ENCODE measurements at regions not wholly inside any gene's neighbourhood (a gene's known extent, or its start where the extent isn't known, plus 50 kb on each side); places are given as distances from the start of the nearest gene placed in this dataset.
"Not testable (repeated sequence)": the region's sequence is repeated elsewhere in the genome, so short reads cannot be mapped to it uniquely, and the experiment has no call there.

- DNase-seq: no peak
Observed at GRCh38 chr15:62324382-62324781, 159.3 kb upstream of the C2CD4B start.

DNA sequence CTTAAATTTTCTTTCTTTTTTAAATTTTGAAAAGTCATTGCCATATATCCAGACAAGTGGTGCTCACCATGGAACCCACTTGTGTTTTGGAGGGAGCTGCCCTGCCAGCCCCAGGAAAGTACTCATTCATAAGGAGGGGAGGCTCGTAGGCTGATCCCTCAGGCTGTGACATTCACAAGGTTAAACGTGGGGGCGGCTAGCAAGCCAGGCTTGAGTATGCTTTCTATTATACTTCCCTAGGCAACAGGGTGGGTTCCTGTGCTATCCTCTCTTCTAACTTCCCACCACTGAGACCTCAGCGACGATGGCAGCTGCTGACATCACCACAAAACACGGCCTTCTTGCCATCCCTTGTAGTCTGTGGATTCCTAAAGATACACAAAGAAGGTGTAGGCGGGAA, 160.5 kb upstream of the C2CD4B start:
- no peak for DNase-seq

GRCh38 chr15:62326460-62327011, 161.5 kb upstream of the C2CD4B start:
- DNase-seq: no peak

- no peak for DNase-seq
Observed at GRCh38 chr15:62327406-62327805, 162.3 kb upstream of the C2CD4B start.

GRCh38 chr15:62332472-62332871, 167.4 kb upstream of the C2CD4B start:
- DNase-seq: not testable (repeated sequence)

DNA sequence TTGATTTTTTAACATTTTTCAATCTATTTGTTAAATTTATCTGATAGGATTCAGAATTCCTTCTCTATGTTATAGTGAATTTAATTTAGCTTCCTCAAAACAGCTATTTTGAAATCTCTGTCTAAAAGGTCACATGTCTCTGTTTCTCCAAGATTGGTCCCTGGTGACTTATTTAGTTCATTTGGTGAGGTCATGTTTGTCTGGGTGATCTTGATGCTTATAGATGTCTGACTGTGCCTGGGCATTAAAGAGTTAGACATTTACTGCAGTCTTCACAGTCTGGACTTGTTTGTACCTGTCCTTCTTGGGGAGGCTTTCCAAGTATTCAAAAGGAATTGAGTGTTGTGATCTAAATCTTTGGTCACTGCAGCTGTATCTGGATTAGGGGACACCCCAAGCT, 169.5 kb upstream of the C2CD4B start:
- DNase-seq: no peak

- DNase-seq: no peak
Observed at GRCh38 chr15:62337934-62338333, 172.8 kb upstream of the C2CD4B start.

DNA sequence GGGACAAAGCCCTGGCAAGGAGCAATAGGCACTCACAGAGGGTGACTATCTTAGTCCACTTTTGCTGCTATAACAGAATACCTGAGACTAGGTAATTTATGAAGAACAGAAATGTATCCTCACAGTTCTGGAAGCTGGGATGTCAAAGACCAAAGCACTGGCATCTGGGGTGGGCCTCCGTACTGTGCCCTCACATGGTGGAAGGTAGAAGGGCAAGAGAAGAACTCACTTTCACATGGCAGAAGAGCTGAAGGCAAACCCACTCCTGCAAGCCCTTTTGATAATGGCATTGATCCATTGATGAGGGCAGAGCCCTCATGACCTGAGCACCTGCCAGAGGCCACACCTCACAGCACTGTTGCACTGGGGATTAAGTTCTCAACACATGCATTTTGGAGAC, 173.4 kb upstream of the C2CD4B start:
- DNase-seq: no peak

GRCh38 chr15:62342959-62343358, 177.9 kb upstream of the C2CD4B start:
- no peak for DNase-seq

DNA sequence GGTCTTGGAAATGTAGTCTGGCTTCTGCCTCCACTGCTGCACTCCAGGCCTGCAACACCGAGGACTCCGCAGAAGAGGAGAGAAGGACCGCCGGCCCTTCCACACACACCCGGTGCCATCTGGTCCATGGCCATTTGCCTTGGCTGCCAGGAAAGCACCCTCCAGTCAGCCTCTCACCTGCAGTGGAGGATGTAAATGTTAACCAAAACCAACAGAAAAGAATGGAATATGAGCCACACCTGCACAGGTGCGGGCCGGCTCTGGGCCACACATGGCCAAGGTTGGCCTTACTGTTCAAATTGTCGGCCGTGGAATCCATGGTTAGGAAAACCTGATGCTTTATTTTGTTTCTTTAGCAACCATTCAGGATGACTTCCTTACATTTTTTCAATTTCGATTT, 178.3 kb upstream of the C2CD4B start:
- DNase-seq: no peak

DNA sequence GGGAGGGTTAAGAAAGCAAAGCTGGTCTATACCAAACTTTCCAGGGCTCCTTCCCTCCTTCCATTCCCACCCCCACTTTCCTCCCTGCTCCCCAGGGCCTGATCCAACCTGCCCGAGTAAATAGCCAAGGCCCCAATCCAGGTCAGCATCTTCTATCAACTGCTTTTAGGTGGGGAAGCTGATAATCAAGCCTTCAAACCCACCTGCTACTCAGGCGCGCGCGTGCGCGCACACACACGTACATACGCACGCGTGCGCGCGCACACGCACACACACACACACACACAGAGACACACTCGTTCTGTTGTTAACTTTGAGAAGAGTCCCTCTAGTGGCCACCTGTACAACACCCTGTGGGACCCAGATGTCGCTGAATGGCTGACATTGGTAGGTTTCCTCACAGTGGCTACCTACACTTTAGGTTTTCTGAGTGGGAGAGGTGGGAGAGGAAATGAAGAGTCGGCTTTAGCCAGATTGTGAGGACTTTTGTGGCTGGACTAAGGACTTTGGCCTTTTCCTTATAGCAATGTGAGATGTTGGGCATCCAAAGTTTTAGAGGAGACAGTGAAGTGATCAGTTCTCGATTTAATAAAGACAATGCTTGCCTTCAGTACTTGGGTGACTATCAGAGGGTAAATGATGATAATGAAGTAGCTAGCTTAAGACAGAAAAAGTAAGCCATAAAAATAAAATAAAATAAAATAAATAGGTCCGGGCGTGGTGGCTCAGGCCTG, 179.9 kb upstream of the C2CD4B start:
- DNase-seq: peak; percentile 46

- no peak for DNase-seq
Observed at GRCh38 chr15:62346168-62346567, 181.1 kb upstream of the C2CD4B start.

GRCh38 chr15:62348118-62348517, 183.0 kb upstream of the C2CD4B start:
- DNase-seq: no peak

DNA sequence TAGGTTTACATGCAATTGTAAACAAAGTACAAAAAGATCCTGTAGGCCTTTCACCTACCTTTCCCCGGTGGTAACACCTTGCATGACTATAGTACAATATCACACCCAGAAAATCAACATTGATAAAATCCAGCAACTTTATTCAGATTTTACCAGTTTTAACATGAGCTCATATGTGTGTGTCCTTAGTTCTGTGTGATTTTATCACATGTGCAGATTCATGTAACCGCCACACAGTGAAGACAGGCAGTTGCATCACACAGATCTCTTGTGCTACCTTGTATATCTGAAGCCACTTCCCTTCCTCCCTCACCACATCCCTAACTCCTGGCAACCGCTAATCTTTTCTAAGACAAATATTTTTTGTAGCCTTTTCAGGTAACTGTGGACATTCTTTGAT, 183.5 kb upstream of the C2CD4B start:
- DNase-seq: no peak

DNA sequence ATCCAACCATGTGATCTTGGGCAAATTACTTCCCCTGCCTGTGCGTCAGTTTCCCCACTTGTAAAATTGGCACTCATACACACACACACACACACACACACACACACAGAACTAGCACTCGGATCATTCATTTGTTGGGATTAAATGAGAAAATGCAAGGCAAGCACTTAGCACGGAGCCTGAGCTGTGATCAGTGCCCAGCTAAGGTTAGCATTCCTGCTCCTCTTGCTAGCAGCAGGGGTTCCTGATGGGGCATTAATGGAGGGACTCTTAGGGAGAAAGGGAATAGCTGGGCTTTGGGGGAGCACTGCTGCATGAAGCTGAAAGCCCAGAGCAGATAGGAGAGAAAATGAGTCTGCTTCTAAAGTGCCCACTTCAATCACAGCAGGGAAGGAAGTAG, 187.7 kb upstream of the C2CD4B start:
- no peak for DNase-seq

GRCh38 chr15:62357431-62357830, 192.3 kb upstream of the C2CD4B start:
- DNase-seq: no peak

- no peak for DNase-seq
Observed at GRCh38 chr15:62359416-62359815, 194.3 kb upstream of the C2CD4B start.

DNA sequence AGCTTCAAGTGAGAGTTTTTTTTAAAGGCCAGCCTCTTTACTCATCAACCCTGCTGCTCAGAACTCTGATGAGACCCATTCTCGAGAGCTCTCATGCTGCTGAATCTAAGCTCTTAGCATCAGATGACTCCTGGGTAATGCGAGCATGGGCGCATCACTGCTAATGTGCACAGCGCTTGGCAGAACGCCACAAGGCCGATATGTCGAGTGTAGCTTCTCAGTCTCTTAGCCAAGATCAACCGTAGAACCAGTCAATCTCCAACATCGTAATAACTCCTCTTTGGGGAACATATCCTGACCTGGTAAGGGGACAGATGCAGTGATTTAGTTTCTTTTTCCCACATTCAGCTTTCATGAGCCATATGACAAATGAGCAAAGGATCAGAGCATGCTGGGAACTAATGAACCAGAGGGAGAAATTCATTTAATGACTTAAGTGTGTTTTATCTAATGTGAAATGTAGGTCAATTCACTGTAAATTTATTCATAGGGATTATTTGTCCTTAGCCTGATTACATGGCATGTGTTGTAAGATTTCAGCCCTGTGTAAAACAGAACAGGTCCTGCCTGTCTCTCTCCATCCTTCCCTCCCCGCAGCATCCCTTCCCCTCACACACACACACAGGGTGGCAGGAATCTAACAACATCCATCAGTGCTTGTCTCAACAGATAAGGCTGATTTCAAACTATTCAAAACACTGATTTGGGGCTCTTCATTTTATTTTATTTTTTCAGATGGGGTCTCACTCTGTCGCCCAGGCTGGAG, 195.4 kb upstream of the C2CD4B start:
- DNase-seq: no peak

- DNase-seq: no peak
Observed at GRCh38 chr15:62362144-62362543, 197.1 kb upstream of the C2CD4B start.

DNA sequence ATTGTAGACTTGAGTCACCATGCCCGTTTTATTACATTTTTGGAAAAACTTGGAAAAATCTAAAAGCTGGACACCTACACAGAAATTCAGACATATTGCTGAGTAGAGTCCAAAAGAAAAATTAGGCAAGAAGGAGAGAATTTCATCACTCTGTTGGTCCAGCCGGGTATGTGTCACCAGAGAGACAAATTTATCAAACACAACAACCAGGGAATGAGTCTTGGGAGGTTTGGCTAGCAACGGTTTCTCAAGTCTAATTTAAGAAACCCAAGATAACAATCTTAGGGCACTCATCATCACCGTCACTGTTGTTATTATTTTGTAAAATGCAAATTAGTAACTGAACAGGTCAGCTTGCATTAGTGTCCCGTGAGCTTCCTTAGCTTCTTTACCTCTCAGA, 197.5 kb upstream of the C2CD4B start:
- DNase-seq: no peak

DNA sequence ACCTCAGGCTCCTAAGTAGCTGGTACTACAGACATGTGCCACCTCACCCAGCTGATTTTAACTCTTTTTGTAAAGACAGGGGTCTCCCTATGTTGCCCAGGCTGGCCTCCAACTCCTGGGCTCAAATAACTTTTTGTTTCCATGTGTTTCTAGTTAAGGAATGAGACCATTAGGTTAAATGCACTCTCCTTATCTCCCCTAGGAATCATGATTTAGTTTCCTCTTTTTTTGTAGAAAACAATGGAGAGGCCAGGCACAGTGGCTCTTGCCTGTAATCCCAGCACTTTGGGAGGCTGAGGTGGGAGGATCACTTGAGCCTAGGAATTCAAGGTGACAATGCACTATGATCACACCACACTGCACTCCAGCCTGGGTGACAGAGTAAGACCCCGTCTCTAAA, 198.8 kb upstream of the C2CD4B start:
- no peak for DNase-seq

DNA sequence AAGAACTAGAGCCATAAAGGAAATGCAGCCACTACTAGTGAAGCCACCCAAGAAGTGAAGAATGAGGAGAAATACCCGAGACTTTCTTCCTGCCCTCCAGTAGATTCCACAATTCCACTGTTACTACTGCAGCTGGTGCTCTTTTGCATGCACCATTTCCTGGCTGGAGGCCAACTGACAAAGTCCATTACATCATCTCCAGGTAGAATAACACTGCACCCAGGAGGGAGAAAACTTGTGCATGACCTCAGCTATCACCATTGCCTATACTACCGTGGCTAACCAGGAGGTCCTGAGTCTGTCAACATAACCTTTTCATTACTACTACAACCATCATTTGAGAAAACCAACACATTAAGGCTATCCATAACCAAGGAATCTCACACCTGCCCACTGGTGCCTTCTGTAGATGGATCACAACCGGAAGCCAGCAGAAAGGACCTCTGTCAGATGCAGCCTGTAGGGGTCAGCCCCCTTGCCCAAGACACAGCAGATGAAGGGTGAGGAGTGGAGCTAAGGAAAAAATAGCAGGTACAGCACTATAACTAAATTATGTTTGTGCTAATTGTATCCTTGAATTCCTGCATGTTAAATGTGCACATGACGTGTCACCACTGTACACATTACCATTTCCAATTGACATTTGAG, 200.8 kb upstream of the C2CD4B start:
- DNase-seq: no peak

GRCh38 chr15:62369454-62369853, 204.4 kb upstream of the C2CD4B start:
- no peak for DNase-seq

DNA sequence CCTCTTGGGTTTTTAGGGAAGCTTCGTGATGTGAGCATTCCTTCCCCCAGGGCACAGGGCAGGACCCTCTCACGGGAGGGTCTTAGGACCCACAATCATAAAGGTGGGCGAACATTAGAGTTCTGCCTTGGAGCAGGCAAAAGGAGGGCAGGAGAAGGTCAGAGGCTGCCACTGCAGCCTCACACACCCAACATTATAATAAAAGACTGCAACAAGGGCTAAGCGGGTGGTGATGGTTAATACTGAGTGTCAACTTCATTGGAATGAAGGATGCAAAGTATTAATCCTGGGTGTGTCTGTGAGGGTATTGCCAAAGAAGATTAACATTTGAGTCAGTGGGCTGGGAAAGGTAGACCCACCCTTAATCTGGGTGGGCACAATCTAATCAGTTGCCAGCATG, 206.6 kb upstream of the C2CD4B start:
- not testable (repeated sequence) for DNase-seq

All from stimulated activated CD4-positive, alpha-beta T cell treated with anti-CD3 and anti-CD28 coated beads, Interleukin-4, amount 100 ng/mL, for 24 hours (primary cell).